ENCODE measurements at regions not wholly inside any gene's neighbourhood (a gene's known extent, or its start where the extent isn't known, plus 50 kb on each side); places are given as distances from the start of the nearest gene placed in this dataset.

DNA sequence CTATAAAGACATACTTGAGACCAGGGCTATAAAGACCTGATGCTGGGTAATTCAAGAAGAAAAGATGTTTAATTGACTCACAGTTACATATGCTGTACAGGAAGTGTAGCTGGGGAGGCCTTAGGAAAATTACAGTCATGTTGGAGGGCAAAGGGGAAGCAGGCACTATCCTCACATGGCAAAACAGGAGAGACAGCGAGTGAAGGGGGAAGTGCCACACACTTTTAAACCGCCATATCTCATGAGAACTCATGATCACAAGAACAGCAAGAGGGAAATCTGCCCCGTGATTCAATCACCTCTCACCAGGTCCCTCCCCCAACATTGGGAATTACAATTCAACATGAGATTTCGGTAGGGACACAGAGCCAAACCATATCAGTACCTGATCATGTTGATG, 89.9 kb upstream of the ADAMTSL1 start:
- DNase-seq (ENCODE audit: low read depth) = no peak
- H3K4me3 ChIP-seq (ENCODE audit: low read depth, low read length) = no peak overlapping the region
- TF ChIP-seq, protein P1, sequence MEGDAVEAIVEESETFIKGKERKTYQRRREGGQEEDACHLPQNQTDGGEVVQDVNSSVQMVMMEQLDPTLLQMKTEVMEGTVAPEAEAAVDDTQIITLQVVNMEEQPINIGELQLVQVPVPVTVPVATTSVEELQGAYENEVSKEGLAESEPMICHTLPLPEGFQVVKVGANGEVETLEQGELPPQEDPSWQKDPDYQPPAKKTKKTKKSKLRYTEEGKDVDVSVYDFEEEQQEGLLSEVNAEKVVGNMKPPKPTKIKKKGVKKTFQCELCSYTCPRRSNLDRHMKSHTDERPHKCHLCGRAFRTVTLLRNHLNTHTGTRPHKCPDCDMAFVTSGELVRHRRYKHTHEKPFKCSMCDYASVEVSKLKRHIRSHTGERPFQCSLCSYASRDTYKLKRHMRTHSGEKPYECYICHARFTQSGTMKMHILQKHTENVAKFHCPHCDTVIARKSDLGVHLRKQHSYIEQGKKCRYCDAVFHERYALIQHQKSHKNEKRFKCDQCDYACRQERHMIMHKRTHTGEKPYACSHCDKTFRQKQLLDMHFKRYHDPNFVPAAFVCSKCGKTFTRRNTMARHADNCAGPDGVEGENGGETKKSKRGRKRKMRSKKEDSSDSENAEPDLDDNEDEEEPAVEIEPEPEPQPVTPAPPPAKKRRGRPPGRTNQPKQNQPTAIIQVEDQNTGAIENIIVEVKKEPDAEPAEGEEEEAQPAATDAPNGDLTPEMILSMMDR (conservative IDR thresholded peaks at IDR 0.05; ENCODE audit: low read depth, low read length) = no peak

- DNase-seq (ENCODE audit: low read depth) = no peak
- H3K4me3 ChIP-seq (ENCODE audit: low read depth, low read length) = no peak overlapping the region
- TF ChIP-seq, protein P1 (conservative IDR thresholded peaks at IDR 0.05; ENCODE audit: low read depth, low read length) = no peak
Observed at GRCh38 chr9:18385696-18386490, 88.1 kb upstream of the ADAMTSL1 start.

DNA sequence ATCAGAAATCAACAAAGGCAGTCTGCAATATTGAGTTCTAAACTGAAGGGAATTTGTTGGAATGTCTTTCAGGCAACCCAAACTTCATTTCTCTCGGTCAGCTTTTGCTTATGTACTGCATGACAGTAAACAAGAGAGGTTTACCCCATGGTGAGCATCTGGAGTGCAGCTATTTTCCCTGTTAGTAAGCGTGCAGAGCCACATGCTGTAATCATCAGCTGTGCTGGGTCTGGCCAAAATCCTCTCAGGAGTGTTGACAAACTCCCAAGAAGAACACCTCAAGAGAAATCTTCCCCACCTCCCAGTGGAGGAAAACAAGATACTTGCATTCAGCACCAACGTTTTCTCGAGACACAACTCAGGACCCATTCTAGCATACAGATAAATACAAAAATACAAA, 83.6 kb upstream of the ADAMTSL1 start:
- TF ChIP-seq, protein P1 (conservative IDR thresholded peaks at IDR 0.05; ENCODE audit: low read depth, low read length) = no peak
- peak; percentile 90 for DNase-seq (ENCODE audit: low read depth)
- no peak overlapping the region for H3K4me3 ChIP-seq (ENCODE audit: low read depth, low read length)

- H3K4me3 ChIP-seq (ENCODE audit: low read depth, low read length) = no peak overlapping the region
- TF ChIP-seq, protein P1 (conservative IDR thresholded peaks at IDR 0.05; ENCODE audit: low read depth, low read length) = no peak
- DNase-seq (ENCODE audit: low read depth) = peak; percentile 97
Observed at GRCh38 chr9:18393340-18394130, 80.4 kb upstream of the ADAMTSL1 start.

DNA sequence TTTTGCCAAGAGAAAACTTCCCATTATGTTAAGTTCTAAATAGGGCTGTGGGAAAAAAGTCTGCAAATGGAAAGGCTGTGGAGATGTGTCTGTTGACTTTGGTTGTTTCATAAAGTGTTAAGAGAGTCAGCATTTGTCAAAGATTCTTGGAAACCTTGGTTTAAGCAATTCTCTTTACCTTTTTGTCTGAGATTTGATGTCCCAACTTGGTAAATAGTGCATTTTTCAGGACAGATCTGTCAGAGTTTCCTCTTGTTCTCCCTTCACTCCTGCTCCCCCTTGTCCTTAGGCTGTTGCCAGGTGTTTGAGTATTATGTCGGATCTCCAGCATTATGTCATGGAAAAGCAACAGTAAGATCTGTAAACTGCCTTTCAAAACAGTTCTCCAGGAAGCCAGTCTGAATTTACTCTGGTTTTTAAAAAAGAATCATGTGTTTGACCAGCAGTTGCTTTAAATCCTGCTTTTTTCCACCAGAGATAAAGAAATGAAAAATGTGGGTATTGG, 79.1 kb upstream of the ADAMTSL1 start:
- no peak overlapping the region for H3K4me3 ChIP-seq (ENCODE audit: low read depth, low read length)
- TF ChIP-seq, protein P1 (conservative IDR thresholded peaks at IDR 0.05; ENCODE audit: low read depth, low read length) = no peak
- DNase-seq (ENCODE audit: low read depth) = no peak

DNA sequence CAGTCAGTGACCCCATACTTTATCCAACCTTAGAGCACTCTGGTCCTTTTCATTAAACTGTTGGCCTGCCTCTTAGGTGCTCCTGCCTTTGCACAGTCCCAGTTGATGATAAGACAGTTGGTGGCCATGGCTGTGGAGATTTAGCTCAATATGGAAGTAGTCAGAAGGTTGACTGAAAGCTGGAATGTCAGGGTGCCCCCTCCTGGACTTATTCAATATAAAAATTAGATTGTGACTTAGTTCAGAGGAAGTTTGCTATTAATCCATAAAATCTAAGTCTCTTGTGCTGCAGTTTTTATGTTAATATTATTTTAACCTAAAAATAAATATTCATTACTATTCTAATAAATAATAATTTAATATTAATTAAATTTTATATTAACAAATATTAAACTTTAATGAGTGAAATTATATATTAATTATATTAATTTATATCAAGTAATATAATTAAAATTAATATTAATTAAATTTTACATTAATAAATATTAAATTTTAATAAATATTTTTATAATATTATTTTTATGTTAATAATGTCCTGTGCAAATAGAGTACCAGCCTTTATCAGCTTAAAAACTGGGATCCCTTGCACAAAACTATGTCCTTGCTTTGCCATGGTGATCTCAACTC, 77.7 kb upstream of the ADAMTSL1 start:
- H3K4me3 ChIP-seq (ENCODE audit: low read depth, low read length) = no peak overlapping the region
- peak; percentile 61 for DNase-seq (ENCODE audit: low read depth)
- TF ChIP-seq, protein P1 (conservative IDR thresholded peaks at IDR 0.05; ENCODE audit: low read depth, low read length) = peak; percentile 48

Measured in choroid plexus epithelial cell (primary cell).